C4-2B (cell line): ENCODE measurements at regions not wholly inside any gene's neighbourhood (a gene's known extent, or its start where the extent isn't known, plus 50 kb on each side); places are given as distances from the start of the nearest gene placed in this dataset.

Source experiments
- CTCF ChIP-seq: fragments of 450-650 bp; conservative IDR thresholded peaks from 2 replicates; pipeline ENCODE4 v1.5.1; 2017; ENCODE audit warnings: mild to moderate bottlenecking
- ZFX ChIP-seq: fragments of 450-650 bp; IDR thresholded peaks from 2 replicates; pipeline ENCODE4 v1.6.1; 2017

GRCh38 chr2:145757503-145758246 lies 1237.8 kb upstream of the ZEB2 start:
- TF ChIP-seq CTCF, result no peak
- no peak for TF ChIP-seq ZFX
